ENCODE measurements at regions not wholly inside any gene's neighbourhood (a gene's known extent, or its start where the extent isn't known, plus 50 kb on each side); places are given as distances from the start of the nearest gene placed in this dataset.

DNA sequence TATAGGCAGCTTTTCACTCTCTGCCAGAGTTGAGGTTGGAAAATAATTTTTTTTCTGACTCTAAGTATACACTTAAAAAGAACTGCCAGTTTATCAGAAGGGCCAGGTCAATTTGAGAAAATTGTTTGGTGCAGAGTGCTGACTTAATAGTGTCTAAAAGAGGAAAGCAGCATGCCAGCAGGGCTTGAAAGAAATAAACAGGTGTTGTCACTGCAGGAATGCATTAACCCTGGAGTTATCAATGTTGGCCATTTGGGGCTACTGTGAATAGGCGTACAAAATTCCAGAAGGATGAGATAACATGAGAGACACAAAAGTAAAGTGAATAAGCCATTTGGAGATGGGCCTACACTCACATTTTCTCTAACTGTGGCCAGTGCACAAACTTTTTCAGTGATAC is 220.6 kb upstream of the PLD5 start:
- WGBS (ENCODE audit: insufficient coverage), result no CpG with 5 or more reads among the region's 1 CpG
- no peaks in the 10 kb centered on the region for H3K27me3 ChIP-seq (ENCODE audit: control insufficient read depth in 2 of 2, insufficient read depth in 2 of 2, low read length in 2 of 2)
- H4K20me1 ChIP-seq (ENCODE audit: insufficient read depth, low read length), result no peaks in the 10 kb centered on the region
- Mint-ChIP-seq H3K36me3 (no peaks in the 10 kb centered on the region), H3K4me1 (no peaks in the 10 kb centered on the region), H3K27me3 (ENCODE audit: low read depth in 3 of 3) (no peaks in the 10 kb centered on the region), H3K4me3 (no peak overlapping the region), H3K9me3 (peaks cover 5 to 16% (median 11%) of the 10 kb centered on the region in 7 donors), H3K27ac (no peak overlapping the region)
- DNase-seq, result no peak
- no peak overlapping the region for H3K27ac ChIP-seq (ENCODE audit: low read depth in 1 of 2, low read length in 2 of 2)
- peaks cover 4 to 10% of the 10 kb centered on the region in 2 donors for H3K9me3 ChIP-seq (replicated peaks in 1 of 2; ENCODE audit: control insufficient read depth in 1 of 2, insufficient read depth in 1 of 2, low read length in 2 of 2)
- intact Hi-C loops (cut with micrococcal nuclease), result no loop called here
- TF ChIP-seq, protein P1, sequence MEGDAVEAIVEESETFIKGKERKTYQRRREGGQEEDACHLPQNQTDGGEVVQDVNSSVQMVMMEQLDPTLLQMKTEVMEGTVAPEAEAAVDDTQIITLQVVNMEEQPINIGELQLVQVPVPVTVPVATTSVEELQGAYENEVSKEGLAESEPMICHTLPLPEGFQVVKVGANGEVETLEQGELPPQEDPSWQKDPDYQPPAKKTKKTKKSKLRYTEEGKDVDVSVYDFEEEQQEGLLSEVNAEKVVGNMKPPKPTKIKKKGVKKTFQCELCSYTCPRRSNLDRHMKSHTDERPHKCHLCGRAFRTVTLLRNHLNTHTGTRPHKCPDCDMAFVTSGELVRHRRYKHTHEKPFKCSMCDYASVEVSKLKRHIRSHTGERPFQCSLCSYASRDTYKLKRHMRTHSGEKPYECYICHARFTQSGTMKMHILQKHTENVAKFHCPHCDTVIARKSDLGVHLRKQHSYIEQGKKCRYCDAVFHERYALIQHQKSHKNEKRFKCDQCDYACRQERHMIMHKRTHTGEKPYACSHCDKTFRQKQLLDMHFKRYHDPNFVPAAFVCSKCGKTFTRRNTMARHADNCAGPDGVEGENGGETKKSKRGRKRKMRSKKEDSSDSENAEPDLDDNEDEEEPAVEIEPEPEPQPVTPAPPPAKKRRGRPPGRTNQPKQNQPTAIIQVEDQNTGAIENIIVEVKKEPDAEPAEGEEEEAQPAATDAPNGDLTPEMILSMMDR (IDR thresholded peaks at IDR 0.05), result no peak
- no peak overlapping the region for H2AFZ ChIP-seq (ENCODE audit: insufficient read depth, low read depth, low read length, poor library complexity, severe bottlenecking)
- H3K4me3 ChIP-seq (replicated peaks in 1 of 3; ENCODE audit: low read depth in 2 of 3, low read length in 3 of 3), result no peak overlapping the region
- H3K9ac ChIP-seq (ENCODE audit: insufficient read depth, low read length, poor library complexity, severe bottlenecking), result no peak overlapping the region
- H3K36me3 ChIP-seq (replicated peaks in 1 of 2; ENCODE audit: control insufficient read depth in 1 of 2, insufficient read depth in 2 of 2, low read length in 2 of 2), result no peaks in the 10 kb centered on the region
- H3K4me2 ChIP-seq (replicated peaks; ENCODE audit: extremely low read depth, low read length, poor library complexity, severe bottlenecking), result no peak overlapping the region
- H3K79me2 ChIP-seq (ENCODE audit: insufficient read depth, low read length), result no peaks in the 10 kb centered on the region
- H3K4me1 ChIP-seq (ENCODE audit: control insufficient read depth in 1 of 2, insufficient read depth in 2 of 2, low read length in 2 of 2), result no peaks in the 10 kb centered on the region

DNA sequence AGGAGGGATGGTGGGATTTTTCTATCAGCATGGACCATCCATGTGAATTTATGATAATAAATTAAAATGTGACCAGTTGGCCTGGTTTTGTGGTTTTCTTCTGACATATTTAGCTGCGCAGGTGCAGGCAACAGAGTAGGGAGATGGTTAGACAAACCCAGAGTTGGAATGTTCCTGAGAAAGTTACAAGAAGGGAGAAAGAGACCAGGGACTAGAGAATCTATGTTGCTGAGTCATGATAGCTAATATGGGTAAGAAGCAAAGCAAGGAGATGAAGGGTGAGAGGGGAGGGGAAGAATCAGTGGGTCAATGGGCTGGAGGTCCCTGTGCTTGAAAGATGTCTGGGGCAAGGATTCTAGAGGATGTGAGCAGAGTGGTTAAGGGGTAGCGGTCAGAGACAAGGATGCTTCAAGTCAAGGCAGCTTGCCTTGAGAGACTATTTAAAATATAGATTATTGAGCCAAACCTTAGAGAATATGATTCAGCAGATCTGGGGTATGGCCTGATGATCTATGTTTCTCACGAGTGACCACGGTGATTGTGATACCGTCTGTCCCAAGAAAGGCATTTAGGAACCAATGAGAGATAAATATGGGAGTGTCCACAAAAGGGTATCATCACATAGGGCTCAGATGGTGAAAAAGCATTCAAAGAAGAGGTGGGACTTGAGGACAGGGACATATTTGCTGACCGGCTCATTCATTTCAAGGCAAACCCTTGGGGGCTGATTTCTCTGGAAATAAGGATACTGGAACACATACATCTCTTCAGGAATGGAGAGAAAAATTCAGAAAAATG is 219.7 kb upstream of the PLD5 start:
- Histone ChIP-seq H3K4me1 (ENCODE audit: control insufficient read depth in 1 of 2, insufficient read depth in 2 of 2, low read length in 2 of 2) (no peaks in the 10 kb centered on the region), H3K9me3 (replicated peaks in 1 of 2; ENCODE audit: control insufficient read depth in 1 of 2, insufficient read depth in 1 of 2, low read length in 2 of 2) (peaks cover 4 to 10% of the 10 kb centered on the region in 2 donors), H2AFZ (ENCODE audit: insufficient read depth, low read depth, low read length, poor library complexity, severe bottlenecking) (no peak overlapping the region), H3K27me3 (ENCODE audit: control insufficient read depth in 2 of 2, insufficient read depth in 2 of 2, low read length in 2 of 2) (no peaks in the 10 kb centered on the region), H3K4me2 (replicated peaks; ENCODE audit: extremely low read depth, low read length, poor library complexity, severe bottlenecking) (no peak overlapping the region), H3K4me3 (replicated peaks in 1 of 3; ENCODE audit: low read depth in 2 of 3, low read length in 3 of 3) (no peak overlapping the region), H3K79me2 (ENCODE audit: insufficient read depth, low read length) (no peaks in the 10 kb centered on the region), H4K20me1 (ENCODE audit: insufficient read depth, low read length) (no peaks in the 10 kb centered on the region), H3K9ac (ENCODE audit: insufficient read depth, low read length, poor library complexity, severe bottlenecking) (no peak overlapping the region), H3K36me3 (replicated peaks in 1 of 2; ENCODE audit: control insufficient read depth in 1 of 2, insufficient read depth in 2 of 2, low read length in 2 of 2) (no peaks in the 10 kb centered on the region), H3K27ac (ENCODE audit: low read depth in 1 of 2, low read length in 2 of 2) (no peak overlapping the region)
- intact Hi-C loops (cut with micrococcal nuclease), result no loop called here
- Mint-ChIP-seq H3K9me3 (peaks cover 5 to 14% (median 9%) of the 10 kb centered on the region in 7 donors), H3K27ac (no peak overlapping the region), H3K4me3 (no peak overlapping the region), H3K4me1 (no peaks in the 10 kb centered on the region), H3K36me3 (no peaks in the 10 kb centered on the region), H3K27me3 (ENCODE audit: low read depth in 3 of 3) (no peaks in the 10 kb centered on the region)
- DNase-seq, result no peak
- TF ChIP-seq, protein P1 (IDR thresholded peaks at IDR 0.05), result no peak
- WGBS (ENCODE audit: insufficient coverage), result 95% methylated on average over 4 of the region's 6 CpGs

Data from CD14-positive monocyte (primary cell).